SK-N-MC (cell line): ENCODE measurements at regions not wholly inside any gene's neighbourhood (a gene's known extent, or its start where the extent isn't known, plus 50 kb on each side); places are given as distances from the start of the nearest gene placed in this dataset.

Experiments used
- DNase-seq: peaks from one replicate; pipeline ENCODE4 v3.0.0-alpha.2; 2011; ENCODE audit warnings: low read depth, low spot score
- H3K27ac ChIP-seq: fragments of 200-600 bp; sonication (generic); 2 replicates; pipeline ENCODE4 v1.5.1; 2016; ENCODE audit warnings: mixed run types
- H3K36me3 ChIP-seq: fragments of 200-600 bp; sonication (generic); 2 replicates; pipeline ENCODE4 v1.6.1; 2017; ENCODE audit warnings: antibody characterized with exemption, low read length, mixed read lengths; ENCODE audit not compliant: insufficient read depth
- H3K4me3 ChIP-seq: fragments of 200-600 bp; sonication (generic); 2 replicates; pipeline ENCODE4 v1.5.1; 2016
- H3K9ac ChIP-seq: fragments of 200-600 bp; sonication (generic); 2 replicates; pipeline ENCODE4 v1.8.0; 2017; ENCODE audit warnings: mixed run types, mixed read lengths; ENCODE audit not compliant: insufficient read length
- H3K9me3 ChIP-seq: fragments of 200-600 bp; sonication (generic); 2 replicates; pipeline ENCODE4 v1.6.1; 2017; ENCODE audit warnings: low read depth, mild to moderate bottlenecking, antibody characterized with exemption, low read length, moderate library complexity, mixed read lengths
- EZH2 ChIP-seq: fragments of 200-600 bp; sonication (generic); IDR thresholded peaks from one replicate; pipeline ENCODE4 v1.6.1; 2017; ENCODE audit warnings: antibody characterized with exemption
- FOXP2 ChIP-seq: optimal IDR thresholded peaks from 2 replicates; pipeline ENCODE3; 2011; ENCODE audit warnings: mild to moderate bottlenecking, moderate library complexity; ENCODE audit not compliant: insufficient read depth; ENCODE audit errors: extremely low read length, control extremely low read depth
- POLR2AphosphoS5 ChIP-seq: IDR thresholded peaks from 2 replicates; pipeline ENCODE4 v1.6.1; 2012; ENCODE audit warnings: mild to moderate bottlenecking, low read depth, low read length, borderline replicate concordance

DNA sequence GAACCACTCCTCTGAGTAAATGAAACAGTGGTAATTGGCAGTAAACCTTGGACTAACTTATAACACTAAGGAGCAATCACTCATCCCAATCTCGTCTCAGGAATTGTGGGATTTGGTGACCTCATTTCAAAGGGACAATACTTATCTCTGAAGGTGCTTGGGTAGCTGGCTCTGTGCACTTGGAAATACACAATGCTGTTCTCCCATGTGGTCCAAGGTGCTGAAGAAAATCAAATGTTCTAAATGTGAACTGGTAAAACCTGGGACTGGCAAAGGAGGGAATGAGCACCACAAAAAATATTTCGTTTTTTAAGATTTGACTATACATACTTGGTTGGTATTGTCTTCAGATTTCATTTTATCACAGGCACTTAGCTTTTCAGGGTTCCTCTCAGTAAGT lies 1193.0 kb downstream of the SORCS1 start:
- no peak for TF ChIP-seq POLR2AphosphoS5
- TF ChIP-seq EZH2: no peak
- no peak for TF ChIP-seq FOXP2
- no peak for DNase-seq
- H3K4me3 ChIP-seq: no peak overlapping the region

DNA sequence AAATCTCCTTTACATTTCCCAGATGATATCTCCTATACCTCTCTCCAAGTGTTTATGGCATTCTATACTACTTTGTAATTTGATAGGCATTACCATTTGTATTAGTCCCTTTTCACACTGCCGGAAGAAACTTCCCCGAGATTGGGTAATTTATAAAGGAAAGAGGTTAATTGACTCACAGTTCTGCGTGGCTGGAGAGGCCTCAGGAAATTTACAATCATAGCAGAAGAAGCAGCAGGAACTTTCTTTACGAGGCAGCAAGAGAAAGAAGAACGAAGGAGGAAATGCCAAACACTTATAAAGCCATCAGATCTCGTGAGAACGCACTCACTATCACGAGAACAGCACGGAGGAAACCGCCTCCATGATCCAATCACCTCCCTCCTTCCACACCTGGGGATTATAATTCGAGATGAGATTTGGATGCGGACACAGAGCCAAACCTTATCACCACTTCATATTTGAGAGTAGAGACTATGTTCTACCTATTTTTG lies 1194.6 kb downstream of the SORCS1 start:
- Histone ChIP-seq H3K36me3 (no peaks in the 10 kb centered on the region), H3K27ac (peak overlapping the region; percentile 80), H3K9me3 (no peaks in the 10 kb centered on the region), H3K9ac (peak overlapping the region; percentile 47), H3K4me3 (peak overlapping the region; percentile 68)
- peak; percentile 40; the same call in 1 of the 2 replicates for TF ChIP-seq POLR2AphosphoS5
- no peak for TF ChIP-seq EZH2
- no peak for TF ChIP-seq FOXP2
- DNase-seq: peak; percentile 16

More for the DNA sequence above, 1193.0 kb downstream of the SORCS1 start:
- H3K36me3 ChIP-seq: no peaks in the 10 kb centered on the region
- H3K27ac ChIP-seq: no peak overlapping the region
- no peaks in the 10 kb centered on the region for H3K9me3 ChIP-seq
- no peak overlapping the region for H3K9ac ChIP-seq

DNA sequence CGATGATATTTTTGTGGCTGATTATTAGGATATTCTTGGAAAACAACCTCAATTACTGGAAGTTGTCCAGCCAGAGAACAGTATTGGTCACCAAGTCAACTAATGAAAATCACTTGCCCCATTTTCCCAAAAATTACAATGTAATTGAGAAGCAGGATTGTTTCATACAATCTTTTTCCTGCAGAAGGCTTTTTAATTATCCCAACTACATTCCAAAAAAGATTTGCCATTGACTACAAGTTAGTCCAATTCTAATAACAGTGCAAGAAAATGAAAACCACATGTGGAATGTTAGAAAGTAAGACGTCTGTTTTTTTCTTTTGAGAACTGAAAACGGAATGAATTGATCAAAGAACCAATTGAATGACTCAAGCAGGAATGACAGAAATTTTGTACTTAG lies 1195.8 kb downstream of the SORCS1 start:
- no peaks in the 10 kb centered on the region for H3K9me3 ChIP-seq
- TF ChIP-seq EZH2: no peak
- TF ChIP-seq FOXP2: no peak
- no peak for TF ChIP-seq POLR2AphosphoS5
- DNase-seq: no peak
- peak overlapping the region; percentile 68 for H3K4me3 ChIP-seq
- H3K9ac ChIP-seq: no peak overlapping the region
- H3K27ac ChIP-seq: peak overlapping the region; percentile 64; the same call in 1 of the 2 replicates
- H3K36me3 ChIP-seq: no peaks in the 10 kb centered on the region

DNA sequence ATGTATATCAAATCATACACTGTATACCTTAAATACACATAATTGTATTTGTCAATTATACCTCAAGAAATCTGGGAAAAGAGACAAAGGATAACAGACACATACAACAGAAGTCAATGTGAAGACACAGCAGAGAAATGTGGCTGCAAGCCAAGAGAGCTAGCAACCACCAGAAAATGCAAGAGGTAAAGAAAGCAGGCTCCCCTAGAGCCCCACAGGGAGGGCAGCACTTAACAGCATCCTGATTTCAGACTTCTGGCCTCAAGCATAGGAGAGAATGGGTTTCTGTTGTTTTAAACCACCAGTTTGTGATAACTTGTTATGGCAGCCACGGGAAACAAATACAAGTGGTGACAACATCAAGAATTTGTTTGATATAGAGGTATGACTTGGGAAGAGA lies 1197.2 kb downstream of the SORCS1 start:
- Histone ChIP-seq H3K4me3 (no peak overlapping the region), H3K9ac (no peak overlapping the region), H3K9me3 (no peaks in the 10 kb centered on the region), H3K27ac (no peak overlapping the region), H3K36me3 (no peaks in the 10 kb centered on the region)
- TF ChIP-seq EZH2 (no peak), POLR2AphosphoS5 (no peak), FOXP2 (no peak)
- DNase-seq: no peak

DNA sequence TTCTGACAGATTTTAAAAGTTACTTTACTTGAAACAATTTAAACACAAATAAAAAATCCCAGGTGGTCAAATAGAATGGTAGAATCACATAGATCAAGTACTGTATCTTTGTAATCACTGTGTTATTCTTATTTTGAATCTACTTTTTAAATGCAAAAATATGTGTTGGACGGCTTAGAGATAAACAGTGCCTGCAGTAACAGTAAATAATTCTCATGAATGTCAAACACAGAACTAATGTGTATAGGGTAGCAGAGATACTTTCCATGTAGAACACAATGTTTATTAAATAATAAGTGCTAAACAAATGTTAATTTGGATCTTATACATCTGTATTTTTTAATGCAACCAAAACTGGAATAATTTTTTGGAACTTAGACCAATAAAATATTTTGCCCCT lies 1199.4 kb downstream of the SORCS1 start:
- TF ChIP-seq POLR2AphosphoS5 (no peak), EZH2 (no peak), FOXP2 (no peak)
- H3K9ac ChIP-seq: no peak overlapping the region
- no peak for DNase-seq
- H3K36me3 ChIP-seq: no peaks in the 10 kb centered on the region
- no peak overlapping the region for H3K4me3 ChIP-seq
- H3K9me3 ChIP-seq: no peaks in the 10 kb centered on the region
- H3K27ac ChIP-seq: no peak overlapping the region

DNA sequence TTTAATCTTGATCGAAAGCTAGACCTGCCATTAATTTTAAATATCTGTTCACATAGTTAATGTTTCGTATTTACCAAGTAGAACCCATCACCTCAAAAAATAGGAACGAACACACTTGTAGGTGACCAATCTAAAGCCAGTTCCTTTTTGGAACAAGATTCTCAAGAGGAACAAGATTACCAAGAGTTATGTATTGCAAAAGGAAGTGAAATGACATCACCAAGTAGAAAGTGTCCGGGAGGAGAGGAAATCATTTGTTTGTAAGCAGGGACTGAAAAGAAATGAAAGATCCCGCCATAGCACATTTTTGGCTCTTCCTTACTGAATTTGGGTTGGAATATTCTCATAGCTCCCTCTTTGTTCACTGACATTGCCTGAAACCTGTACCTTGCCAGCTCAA lies 1200.5 kb downstream of the SORCS1 start:
- H3K4me3 ChIP-seq: no peak overlapping the region
- DNase-seq: no peak
- H3K36me3 ChIP-seq: no peaks in the 10 kb centered on the region

DNA sequence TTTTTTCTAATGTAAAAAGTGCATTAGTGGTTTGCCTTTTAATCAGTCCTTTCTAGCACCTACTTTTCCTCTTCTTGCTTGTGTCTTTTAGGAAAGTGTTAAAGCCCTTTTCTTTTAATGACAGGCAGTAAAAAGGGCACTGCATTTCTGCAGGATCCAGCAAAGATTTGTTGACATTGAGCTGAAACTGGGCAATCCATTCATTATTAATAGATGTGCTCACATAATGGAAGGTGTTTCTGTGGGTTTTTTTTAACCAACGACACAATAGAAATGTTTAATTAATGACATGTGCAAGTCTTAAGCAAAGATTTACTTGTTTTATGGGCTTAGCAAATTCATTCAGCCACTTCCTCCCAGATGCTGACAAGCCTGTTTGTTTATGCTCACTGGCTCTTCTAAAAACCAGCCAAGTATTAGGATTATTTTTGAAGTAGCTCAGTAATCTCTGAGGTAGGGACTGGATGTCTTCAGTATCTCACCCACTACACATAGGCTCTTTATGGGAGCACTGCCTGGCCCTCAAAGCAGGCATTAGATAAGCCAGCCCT lies 1201.1 kb downstream of the SORCS1 start:
- H3K9ac ChIP-seq: no peak overlapping the region
- H3K36me3 ChIP-seq: no peaks in the 10 kb centered on the region
- no peak for TF ChIP-seq POLR2AphosphoS5
- TF ChIP-seq EZH2: no peak
- TF ChIP-seq FOXP2: no peak
- no peak overlapping the region for H3K4me3 ChIP-seq
- no peak for DNase-seq
- no peaks in the 10 kb centered on the region for H3K9me3 ChIP-seq
- peak overlapping the region; percentile 9; the same call in 1 of the 2 replicates for H3K27ac ChIP-seq

More for the DNA sequence above, 1200.5 kb downstream of the SORCS1 start:
- Histone ChIP-seq H3K9ac (no peak overlapping the region), H3K9me3 (no peaks in the 10 kb centered on the region), H3K27ac (no peak overlapping the region)
- TF ChIP-seq FOXP2 (no peak), POLR2AphosphoS5 (no peak)

DNA sequence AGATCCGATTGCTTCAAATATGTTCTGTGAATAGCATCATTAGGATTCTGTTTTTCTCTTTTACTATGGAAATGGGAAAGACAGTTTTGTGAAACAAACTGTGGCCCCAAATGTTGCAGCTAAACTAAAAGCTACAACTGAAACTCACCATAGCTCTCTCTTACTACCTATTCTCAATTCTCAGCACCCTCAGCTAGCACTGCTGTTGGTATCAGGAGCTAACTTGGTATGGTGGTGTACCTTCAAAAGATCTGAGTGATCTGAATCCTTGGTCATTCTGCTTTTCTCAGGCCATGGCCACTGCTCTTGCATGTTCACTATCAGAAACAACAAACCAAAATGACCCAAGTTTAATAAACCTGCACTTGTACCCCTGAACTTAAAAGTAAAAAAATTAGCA lies 1208.0 kb downstream of the SORCS1 start:
- no peaks in the 10 kb centered on the region for H3K36me3 ChIP-seq
- H3K9ac ChIP-seq: no peak overlapping the region
- H3K4me3 ChIP-seq: no peak overlapping the region
- no peaks in the 10 kb centered on the region for H3K9me3 ChIP-seq
- no peak for DNase-seq
- no peak for TF ChIP-seq EZH2
- no peak overlapping the region for H3K27ac ChIP-seq

DNA sequence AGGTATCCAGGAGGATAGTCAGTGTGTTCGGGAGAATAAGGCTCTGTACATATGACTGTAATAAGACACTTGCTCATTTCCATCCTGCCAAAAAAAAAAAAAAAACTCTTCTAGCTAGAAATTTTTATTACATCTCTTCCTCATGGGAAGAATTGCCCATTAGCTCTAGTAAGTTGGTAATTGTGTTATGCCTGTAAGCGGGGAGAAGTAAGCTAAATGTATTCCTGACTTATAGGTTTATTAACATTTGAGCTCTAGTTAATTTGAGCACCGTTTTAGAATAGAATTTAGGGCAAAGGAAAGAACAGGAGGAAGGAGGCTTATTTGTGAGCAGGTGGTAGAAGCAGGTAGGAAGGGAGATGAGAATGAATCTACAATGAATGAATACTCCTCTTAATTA lies 1210.6 kb downstream of the SORCS1 start:
- no peak for TF ChIP-seq POLR2AphosphoS5
- no peak for TF ChIP-seq EZH2
- TF ChIP-seq FOXP2: no peak
- Histone ChIP-seq H3K4me3 (no peak overlapping the region), H3K36me3 (no peaks in the 10 kb centered on the region), H3K9ac (no peak overlapping the region), H3K9me3 (no peaks in the 10 kb centered on the region), H3K27ac (no peak overlapping the region)
- no peak for DNase-seq
